MM.1S (cell line): ENCODE measurements at regions not wholly inside any gene's neighbourhood (a gene's known extent, or its start where the extent isn't known, plus 50 kb on each side); places are given as distances from the start of the nearest gene placed in this dataset.

ENCODE experiments used
- EZH2 ChIP-seq: fragments of 300-600 bp; sonication (generic); optimal IDR thresholded peaks from 2 replicates; pipeline ENCODE3; 2017; ENCODE audit warnings: low read depth, mild to moderate bottlenecking, antibody characterized with exemption, low read length, mixed read lengths
- EZH2phosphoT487 ChIP-seq: fragments of 300-600 bp; sonication (generic); IDR thresholded peaks from 2 replicates; pipeline ENCODE4 v1.6.1; 2018; ENCODE audit warnings: antibody characterized with exemption, low read length
- TF ChIP-seq, protein P1 (sequence below): fragments of 300-600 bp; sonication (generic); IDR thresholded peaks from 2 replicates; pipeline ENCODE4 v1.5.1; 2016; ENCODE audit warnings: antibody characterized with exemption, low read length, mixed read lengths

DNA sequence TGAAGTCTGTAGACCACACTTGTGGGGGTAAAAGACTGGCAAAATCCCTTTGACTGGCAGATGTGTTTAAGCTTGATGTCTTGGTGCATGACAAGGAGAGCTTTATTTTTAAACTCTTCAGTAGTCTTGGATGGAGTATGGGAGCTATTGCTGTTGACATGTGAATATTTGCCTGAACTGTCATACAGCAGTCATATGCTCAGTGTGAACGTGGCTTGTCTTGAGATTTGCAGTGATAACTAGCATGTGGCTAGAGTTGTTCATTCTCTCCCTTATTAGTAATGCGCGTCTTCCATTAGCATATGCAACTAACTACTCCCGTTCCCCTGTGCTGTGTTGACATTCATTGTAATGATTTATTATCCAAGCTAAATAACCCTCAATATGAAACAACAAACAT, 523.6 kb upstream of the WWC1 start:
- TF ChIP-seq, protein P1, sequence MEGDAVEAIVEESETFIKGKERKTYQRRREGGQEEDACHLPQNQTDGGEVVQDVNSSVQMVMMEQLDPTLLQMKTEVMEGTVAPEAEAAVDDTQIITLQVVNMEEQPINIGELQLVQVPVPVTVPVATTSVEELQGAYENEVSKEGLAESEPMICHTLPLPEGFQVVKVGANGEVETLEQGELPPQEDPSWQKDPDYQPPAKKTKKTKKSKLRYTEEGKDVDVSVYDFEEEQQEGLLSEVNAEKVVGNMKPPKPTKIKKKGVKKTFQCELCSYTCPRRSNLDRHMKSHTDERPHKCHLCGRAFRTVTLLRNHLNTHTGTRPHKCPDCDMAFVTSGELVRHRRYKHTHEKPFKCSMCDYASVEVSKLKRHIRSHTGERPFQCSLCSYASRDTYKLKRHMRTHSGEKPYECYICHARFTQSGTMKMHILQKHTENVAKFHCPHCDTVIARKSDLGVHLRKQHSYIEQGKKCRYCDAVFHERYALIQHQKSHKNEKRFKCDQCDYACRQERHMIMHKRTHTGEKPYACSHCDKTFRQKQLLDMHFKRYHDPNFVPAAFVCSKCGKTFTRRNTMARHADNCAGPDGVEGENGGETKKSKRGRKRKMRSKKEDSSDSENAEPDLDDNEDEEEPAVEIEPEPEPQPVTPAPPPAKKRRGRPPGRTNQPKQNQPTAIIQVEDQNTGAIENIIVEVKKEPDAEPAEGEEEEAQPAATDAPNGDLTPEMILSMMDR, result no peak
- TF ChIP-seq EZH2phosphoT487 (no peak), EZH2 (no peak)
